Posterior vena cava (tissue), 2 donors: ENCODE measurements at regions not wholly inside any gene's neighbourhood (a gene's known extent, or its start where the extent isn't known, plus 50 kb on each side); places are given as distances from the start of the nearest gene placed in this dataset.
"Not testable (repeated sequence)": the region's sequence is repeated elsewhere in the genome, so short reads cannot be mapped to it uniquely, and the experiment has no call there.

ENCODE experiments used
- DNase-seq: peaks from one replicate; pipeline ENCODE4 v3.0.0-alpha.2; 2020; ENCODE audit warnings: low spot score
- intact Hi-C, 2 donors: fragments of 100-400 bp; cut with DNase I; formaldehyde crosslinking; loops; one replicate each; pipeline versions ENCODE4 v1.14.1 to v1.14.2; 2022 to 2023
- donor health status: DM: yes; HTN: yes; CAD: no.
- donor health status: DM: yes; HTN: yes; CAD: no.

- intact Hi-C loops, DNase-seq: not testable (repeated sequence)
Observed at GRCh38 chr1:78203410-78203982, 157.7 kb downstream of the GIPC2 start.

GRCh38 chr1:78210175-78210574 is 164.4 kb downstream of the GIPC2 start:
- no peak for DNase-seq
- intact Hi-C loops: no loop called here

GRCh38 chr1:78211483-78212092 is 165.8 kb downstream of the GIPC2 start:
- intact Hi-C loops: no loop called here

GRCh38 chr1:78214334-78214733 is 168.6 kb downstream of the GIPC2 start:
- DNase-seq: no peak
- intact Hi-C loops: no loop called here

More at GRCh38 chr1:78211483-78212092, 165.8 kb downstream of the GIPC2 start:
- no peak for DNase-seq

DNA sequence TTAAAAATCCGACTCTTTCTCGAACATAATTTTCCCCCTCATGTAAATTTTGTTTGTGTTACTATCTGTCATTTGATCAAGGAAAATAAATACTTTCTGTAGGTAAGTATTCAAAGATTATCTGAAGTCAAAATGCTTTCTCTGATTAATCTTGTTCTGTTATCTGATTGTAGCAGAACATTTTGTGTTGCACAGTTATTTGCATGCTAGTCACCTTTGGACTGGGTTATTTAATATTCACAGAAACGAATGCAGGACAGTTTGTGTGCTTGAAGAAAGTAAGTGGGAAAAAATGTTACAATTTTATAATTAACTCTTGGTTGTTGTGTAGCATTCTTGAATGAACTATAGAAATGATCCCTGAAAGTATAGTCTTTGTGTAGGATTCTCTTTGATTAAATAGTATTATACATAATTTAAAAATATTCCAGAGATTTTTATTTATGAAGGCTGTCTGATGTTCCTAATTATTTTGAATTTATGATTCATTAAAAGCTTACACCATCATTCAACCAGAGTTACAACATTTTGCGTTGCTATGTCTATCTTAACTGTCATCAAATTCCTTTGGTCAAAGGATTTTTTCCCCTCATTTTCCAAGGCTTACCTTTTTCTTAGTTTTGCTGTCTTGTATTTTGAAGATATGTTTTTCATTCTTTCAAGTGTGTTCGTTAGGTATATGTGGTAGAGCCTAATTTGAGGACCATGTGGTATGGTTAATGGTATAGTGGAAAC is 176.6 kb downstream of the GIPC2 start:
- intact Hi-C loops: no loop called here
- no peak for DNase-seq

DNA sequence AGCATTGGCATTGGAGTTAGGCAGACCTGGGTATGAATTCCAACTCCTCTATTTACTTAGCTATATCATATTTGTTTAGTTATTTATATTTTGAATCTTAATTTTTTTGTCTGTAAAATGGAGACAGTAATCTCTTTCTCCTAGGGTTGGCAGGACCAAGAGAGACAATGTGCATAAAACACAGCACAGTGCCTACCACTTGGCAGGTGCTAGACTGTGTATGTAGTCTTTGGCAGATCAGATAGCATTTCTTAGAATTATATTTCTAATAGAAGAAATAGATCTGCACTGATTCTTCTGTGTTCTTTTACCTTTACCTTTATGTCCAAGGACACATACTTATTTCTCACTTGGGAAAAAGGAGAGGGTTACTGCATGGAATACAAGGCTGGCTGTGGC is 177.2 kb downstream of the GIPC2 start:
- DNase-seq: no peak
- intact Hi-C loops: no loop called here

DNA sequence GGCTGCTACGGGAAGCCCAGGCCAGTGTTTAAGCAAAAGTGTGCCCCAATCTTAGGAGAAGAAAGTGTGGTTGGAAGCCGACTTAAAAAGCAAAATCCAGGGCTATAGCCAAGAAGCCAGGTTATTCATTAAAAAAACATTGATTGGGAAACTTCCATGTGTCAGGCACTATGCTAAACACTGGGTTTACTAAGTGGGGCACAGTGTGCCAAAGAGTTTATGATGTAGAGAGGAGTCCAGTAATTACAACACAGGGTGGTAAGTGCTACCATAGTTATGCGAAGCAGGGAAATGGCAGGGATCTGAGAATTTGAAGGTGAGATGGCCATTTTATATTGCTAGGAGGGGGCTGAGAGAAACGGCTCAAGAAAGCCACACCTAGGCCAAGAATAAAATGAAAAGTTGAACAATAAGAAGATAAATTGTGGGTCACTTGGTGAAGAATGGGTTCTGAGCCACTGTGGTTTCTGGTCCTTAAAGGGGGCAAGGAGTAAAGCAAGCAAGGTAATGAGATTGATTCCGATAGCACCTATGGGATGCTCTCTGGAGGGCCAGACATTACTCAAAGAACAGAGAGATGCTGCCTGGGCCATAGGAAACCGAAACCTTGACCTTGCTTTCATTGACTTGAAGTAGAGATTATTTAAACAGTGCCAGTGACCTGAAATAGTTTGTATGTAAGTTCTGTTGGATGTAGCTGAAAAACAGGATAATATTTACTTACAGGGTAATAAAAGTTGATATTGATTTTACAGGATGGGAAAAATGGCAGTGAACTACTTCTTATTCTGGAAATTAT is 177.8 kb downstream of the GIPC2 start:
- intact Hi-C loops: no loop called here
- no peak for DNase-seq

DNA sequence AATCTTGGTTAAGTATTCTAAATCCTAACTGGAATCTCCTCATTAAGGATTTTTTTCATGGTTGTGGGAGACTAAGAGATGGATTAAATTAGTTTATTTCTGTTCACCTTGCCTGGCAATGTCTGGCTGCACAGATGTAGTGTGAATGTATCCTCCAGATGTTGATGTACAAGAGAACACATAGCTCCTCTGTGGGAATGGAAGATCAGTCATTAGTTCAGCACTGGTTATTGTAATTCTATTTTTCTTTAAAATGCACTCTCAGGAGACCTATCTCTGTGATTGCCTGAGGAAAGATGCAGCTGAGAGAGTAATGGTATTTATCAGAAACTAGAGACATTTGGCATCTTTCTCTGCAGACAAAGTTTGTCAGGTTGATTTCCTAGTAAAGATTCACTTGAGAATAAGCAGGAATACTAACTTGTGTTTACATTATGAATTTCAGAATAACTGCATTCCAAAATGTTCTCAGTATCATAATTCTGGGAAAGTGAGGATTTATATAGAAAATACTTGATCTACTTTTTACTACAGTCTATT is 178.6 kb downstream of the GIPC2 start:
- no peak for DNase-seq
- intact Hi-C loops: no loop called here

GRCh38 chr1:78224861-78225552 is 179.2 kb downstream of the GIPC2 start:
- no peak for DNase-seq
- intact Hi-C loops: no loop called here

DNA sequence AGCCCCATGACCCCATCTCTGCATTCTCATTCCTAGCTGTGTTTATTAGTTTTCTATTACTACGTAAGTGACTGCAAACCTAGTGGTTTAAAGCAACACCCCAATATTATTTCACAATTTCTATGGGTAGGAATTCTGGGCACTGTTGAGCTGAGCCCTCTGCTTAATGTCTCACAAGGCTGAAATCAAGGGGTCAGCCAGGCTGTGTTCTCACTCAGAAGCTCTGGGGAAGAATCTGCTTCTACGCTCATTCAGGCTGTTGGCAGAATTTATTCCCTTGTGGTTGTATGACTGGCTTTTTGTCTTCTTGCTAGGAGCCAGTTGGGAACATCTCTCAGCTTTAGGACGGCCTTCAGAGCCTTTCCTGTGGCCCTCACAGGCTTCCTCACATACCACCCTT is 181.0 kb downstream of the GIPC2 start:
- no peak for DNase-seq
- intact Hi-C loops: no loop called here

DNA sequence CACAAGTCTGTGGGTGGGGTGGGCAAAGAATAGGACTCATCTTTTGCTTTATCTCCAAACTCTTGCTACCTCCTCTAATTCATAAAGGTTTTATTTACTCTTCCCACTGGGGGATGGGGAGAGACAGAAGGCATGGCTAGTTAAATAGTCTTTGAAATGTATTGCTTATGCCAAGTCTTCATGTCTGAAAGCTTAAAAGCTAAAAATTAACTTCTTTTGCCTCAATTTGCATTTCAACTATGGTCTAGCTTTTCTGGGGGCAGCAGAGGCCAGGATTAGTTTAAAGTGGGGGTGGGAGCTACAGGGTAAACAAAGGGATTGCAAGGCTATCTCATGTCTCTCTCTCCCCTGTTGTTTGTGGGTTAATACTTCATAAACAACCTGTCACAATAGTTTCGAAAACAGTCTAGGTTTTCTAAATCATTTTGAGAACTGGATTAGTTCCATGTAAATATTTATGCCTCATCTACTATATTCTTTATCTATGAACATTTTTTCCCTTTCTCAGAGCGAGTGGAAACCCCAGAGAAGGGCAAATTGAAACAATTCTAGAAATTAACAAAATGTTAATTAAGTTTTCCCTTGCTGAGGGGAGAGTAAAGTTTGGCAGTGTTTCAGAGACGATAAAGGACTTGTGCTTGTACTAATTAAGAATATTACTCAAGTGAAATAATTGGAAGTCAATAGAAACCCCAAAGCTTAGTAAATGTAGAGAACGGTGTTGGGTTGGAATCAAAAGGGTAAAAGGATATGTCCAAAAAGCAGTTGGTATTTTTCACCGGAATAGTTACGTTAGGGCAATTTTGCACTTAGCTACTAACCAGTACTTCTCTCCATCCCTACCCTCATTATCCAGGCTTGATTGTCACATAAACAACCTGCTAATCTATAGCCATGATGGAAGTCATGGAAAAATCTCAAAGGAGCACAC is 182.2 kb downstream of the GIPC2 start:
- DNase-seq: no peak
- intact Hi-C loops: no loop called here

GRCh38 chr1:78229344-78229743 is 183.6 kb downstream of the GIPC2 start:
- intact Hi-C loops: no loop called here
- DNase-seq: no peak

DNA sequence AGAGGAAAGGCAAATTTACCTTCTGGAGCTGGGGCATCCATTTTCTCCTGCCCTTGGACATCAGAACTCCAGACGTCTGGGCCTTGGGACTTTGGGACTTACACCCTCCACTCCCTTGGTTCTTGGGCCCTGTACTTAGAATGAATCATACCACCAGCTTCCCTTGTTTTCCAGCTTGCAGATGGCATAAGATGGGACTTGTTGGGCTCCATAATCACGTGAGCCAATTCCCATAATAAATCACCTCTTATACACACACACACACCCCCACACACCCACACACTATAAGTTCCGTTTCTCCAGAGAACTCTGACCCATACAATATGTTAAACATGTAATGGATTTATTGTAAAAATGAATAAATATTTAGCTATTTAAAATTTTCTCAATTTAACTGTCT is 185.7 kb downstream of the GIPC2 start:
- intact Hi-C loops: no loop called here

GRCh38 chr1:78231894-78232293 is 186.1 kb downstream of the GIPC2 start:
- no peak for DNase-seq
- intact Hi-C loops: no loop called here

More for the DNA sequence above, 185.7 kb downstream of the GIPC2 start:
- DNase-seq: no peak

- no peak for DNase-seq
- intact Hi-C loops: no loop called here
Observed at GRCh38 chr1:78232630-78233029, 186.9 kb downstream of the GIPC2 start.

DNA sequence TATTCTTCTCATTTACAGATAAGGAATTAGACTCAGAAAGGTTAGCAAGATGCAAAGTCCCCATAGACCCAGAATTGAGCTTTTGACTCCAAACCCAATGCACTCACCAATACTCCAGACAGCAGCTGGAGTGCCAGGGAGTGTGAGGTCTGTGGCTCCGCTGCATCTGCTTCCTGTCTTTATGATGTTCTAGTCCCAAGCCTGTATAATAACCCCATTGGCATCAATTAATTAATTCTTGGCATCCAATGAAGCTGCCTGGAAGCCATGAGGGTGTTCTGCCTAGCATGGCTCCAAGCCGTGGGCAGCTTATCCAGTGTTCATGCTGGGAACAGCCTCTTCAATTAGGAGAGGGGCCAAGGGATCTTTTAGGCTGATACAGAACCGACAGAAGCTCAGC is 188.7 kb downstream of the GIPC2 start:
- no peak for DNase-seq
- intact Hi-C loops: no loop called here

DNA sequence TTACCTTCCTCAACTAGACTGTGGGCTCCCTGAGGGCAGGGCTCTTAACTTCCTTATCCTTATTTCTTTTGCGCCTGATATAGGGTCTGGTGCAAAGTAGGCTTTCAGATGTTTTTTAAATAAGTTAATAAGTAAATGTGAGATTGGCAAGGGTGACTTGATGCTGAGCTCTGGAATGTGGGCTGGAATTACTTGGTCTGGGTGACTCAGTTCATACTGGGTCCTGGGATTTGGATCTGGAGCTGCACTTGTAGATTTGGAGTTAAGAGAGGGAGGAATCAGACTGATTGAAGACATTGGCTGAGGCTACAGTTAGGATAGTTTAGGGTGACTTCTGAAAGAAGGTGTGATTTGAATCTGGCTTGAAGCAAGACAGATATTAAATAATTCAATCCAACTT is 190.9 kb downstream of the GIPC2 start:
- intact Hi-C loops: no loop called here
- DNase-seq: no peak

DNA sequence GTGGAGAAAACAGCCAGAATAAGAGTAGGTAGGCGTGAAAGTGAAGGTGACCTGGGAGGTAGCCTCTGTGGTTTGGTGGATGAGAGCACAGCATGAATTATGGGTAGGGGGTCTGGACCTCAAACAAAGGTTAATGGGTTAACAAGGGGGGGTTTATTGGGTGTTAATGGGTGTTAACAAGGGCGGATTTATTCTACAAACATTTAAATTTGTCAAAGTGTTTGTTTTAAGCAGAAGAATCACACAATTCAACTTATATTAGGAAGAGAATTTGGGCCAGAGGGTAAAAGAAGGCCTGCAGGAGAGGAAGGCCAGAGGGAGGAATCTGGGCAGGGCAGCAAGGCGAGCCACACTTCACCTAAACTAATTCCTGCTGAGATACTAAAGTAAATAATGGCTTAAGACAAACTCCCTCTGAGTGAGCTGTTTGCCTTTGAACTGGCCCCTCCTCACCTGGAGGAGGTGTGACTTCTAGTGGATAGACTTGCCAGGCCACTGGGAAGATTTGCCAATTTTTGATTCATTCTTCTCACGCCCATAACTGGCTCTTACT is 191.7 kb downstream of the GIPC2 start:
- DNase-seq: no peak
- intact Hi-C loops: no loop called here
